DMS 273 (cell line): ENCODE measurements at regions not wholly inside any gene's neighbourhood (a gene's known extent, or its start where the extent isn't known, plus 50 kb on each side); places are given as distances from the start of the nearest gene placed in this dataset.
"Not testable (repeated sequence)": the region's sequence is repeated elsewhere in the genome, so short reads cannot be mapped to it uniquely, and the experiment has no call there.

Experiments used
- DNase-seq: peaks from one replicate; lab custom pipeline; 2025; ENCODE audit not compliant: unreplicated experiment; lab: John Stamatoyannopoulos, UW

GRCh38 chr9:135400496-135400895, 79.1 kb upstream of the PPP1R26 start:
- DNase-seq: no peak

GRCh38 chr9:135401218-135401617, 78.4 kb upstream of the PPP1R26 start:
- no peak for DNase-seq

DNA sequence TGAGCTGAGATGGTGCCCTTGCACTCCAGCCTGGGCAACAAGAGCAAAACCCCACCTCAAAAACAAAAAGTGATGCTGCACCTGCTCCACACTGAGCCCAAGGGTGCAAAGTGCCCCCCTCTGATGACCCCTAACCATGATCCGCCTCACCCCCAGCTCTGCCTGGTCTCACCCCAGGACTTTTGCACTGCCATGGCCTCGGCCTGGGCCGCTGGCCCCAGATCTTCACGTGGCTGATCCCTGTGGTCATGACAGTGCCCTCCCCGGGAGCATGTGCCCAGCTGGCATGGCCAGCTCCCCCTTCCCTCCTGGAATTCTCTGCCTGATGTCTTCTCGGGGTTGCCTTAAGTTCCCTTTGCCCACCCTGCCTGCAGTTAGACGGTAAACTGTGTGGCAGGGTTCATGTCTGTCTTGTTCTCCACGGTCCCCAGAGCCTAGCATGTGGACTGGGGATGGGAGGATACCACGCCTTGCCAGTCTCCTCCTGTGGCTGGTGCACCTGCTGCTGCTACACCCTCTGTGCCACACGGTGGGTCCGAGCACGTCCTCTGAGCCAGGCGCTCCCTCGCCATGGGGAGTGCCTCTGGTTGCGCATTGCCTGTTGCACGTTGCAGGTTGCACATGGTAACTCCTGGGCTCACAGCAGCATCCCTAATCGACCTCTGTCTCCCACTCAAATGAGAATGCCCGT, 77.4 kb upstream of the PPP1R26 start:
- no peak for DNase-seq

- DNase-seq: no peak
Measured at GRCh38 chr9:135402739-135403695, 76.6 kb upstream of the PPP1R26 start.

DNA sequence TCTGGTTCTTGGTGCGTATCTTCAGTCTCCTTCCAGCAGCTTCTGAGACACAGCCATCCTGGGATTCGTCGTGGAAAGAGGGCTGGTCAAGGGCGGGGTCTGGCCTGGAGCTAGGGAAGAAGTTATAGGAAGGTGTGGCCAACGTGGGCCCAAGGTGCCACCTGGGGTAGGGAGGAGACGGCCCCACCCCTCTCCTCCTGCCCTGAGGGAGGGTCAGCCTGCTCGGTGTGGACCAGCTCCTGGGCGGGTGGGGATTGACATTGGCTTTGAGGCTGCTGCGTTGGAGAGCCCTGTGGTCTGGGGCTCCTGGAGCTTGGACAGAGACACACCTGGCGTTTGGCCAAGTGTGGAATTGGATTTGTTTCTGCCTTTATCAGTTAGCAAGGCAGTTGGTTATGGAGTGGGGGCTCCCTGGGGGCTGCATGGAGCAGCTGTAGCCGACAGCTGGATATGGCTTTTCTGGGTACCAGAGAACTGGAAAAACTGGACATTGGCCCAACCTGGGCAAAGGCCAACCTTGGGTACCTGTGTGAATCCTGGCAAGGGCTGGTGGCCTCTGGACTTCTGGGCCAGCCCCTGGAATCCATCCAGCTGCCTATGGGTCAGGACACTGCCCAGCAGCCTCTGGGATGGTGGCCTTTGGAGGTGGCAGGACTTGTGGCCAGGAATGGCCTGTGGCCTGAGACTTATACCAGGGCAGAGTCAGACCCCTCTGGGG, 75.7 kb upstream of the PPP1R26 start:
- no peak for DNase-seq

- no peak for DNase-seq
Measured at GRCh38 chr9:135404451-135405144, 75.0 kb upstream of the PPP1R26 start.

GRCh38 chr9:135405145-135405464, 74.5 kb upstream of the PPP1R26 start:
- DNase-seq: not testable (repeated sequence)

- no peak for DNase-seq
Measured at GRCh38 chr9:135408476-135409254, 70.9 kb upstream of the PPP1R26 start.

GRCh38 chr9:135409286-135410200, 70.0 kb upstream of the PPP1R26 start:
- no peak for DNase-seq

DNA sequence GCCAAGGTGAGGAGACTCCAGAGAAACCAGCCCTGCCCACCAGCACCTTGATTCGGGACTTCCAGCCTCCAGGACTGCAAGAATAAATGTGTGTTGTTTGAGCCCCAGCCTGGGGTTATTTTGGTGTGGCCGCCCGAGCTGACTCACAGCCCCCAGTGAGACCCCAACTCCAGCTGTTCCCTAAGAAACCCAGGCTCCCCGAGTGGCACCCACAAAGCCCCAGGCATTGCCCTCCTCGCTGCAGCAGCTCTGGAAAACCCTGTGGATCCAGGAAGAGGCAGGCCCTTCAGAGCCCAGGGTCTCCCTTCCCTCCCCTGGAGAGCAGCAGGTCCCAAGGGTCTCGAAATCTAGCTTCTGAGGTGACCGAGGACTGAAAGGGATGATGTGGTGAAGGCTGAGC, 69.2 kb upstream of the PPP1R26 start:
- no peak for DNase-seq

DNA sequence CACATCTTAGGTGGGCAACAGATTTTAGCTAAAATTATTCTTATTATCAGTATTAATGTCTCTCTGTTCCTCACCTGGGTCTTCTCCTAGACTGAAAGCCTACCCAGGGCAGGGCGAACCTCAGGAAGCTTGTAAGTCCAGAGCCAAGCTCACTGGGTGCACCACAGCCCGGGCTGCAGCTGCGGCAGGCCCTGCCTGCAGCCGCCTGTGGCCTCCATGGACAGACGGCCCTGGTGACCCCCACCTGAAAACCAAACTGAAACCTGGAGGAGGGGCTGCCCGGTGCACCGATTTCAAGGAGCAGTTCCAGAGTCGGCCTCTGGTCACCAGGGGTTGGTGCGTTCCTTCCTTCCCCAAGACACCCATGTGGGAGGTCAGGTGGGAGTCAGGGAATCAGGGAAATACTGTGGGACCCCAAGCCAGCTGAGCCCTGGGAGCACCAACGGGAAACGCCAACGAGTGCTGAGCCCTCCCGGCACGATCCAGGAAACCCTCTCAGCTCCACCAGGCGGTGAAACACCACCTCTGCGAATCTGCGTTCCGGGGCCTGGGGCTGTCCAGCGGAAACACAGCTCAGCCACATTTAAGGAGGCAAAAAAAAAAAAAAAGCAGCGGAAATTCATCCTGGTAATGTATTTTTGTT, 68.6 kb upstream of the PPP1R26 start:
- no peak for DNase-seq

GRCh38 chr9:135411605-135412004, 68.0 kb upstream of the PPP1R26 start:
- DNase-seq: not testable (repeated sequence)

GRCh38 chr9:135412315-135413085, 67.1 kb upstream of the PPP1R26 start:
- peak; percentile 90 for DNase-seq

DNA sequence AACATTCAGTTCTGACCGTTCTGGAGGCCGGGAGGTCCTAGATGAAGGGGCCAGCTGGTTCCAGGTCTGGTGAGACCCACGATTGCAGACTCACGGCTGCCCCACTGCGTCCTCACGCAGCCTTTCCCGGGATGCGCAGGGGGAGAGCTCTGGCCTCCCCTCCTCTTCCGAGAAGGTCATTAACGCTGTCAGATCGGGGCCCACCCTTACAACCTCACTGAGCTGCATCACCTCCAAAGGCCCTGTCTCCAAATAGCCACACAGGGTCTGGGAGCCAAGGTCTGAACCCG, 66.6 kb upstream of the PPP1R26 start:
- DNase-seq: no peak

- no peak for DNase-seq
Measured at GRCh38 chr9:135413461-135413860, 66.1 kb upstream of the PPP1R26 start.

GRCh38 chr9:135414293-135414692, 65.3 kb upstream of the PPP1R26 start:
- no peak for DNase-seq

DNA sequence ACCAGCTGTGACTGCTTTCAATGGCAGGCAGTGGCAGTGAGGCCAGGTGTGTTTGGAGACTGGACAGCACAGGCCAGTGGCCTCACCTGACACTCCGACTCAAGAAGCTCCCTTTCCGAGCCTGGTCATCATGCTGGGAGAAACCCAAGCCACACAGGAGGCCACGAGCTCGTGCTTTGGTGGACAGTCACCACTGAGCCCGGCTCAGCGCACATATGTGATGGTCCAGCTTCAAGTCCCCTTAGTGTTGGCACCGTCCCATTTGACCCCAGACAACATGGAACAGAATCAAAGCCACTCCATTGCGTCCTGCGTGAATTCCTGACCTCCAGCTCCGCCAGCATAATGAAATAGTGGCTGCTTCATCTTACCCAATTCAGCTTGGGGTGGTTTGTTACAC, 64.0 kb upstream of the PPP1R26 start:
- no peak for DNase-seq

DNA sequence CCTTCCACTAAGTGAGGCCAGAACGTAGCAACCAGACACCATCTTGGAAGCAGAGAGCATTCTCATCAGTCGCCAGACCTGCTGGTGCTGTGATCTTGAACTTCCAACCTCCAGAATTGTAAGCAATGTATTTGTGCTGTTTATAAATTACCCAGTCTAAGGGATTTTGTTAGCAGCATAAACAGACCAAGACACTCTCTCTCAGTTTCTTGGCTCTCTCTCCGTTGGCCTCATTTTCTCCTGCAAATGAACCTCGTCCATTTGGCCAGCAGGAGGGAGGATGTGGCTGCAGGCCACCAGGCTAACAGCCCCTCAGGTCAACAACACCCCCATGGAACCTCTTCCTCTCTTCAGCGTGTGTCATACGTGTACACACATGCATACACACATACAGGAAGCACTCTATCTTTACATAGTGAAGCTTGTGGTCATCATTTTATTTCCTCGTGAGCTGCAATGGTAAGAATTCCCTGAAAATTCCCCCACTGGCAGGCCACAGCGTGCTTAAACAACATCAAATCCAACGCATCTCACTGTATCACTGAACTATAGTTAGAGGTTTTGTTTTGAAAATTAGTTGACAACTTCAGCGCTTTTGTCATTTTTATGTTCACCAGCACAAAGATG, 62.8 kb upstream of the PPP1R26 start:
- no peak for DNase-seq
